Heart left ventricle (tissue), 16 donors: ENCODE measurements at regions not wholly inside any gene's neighbourhood (a gene's known extent, or its start where the extent isn't known, plus 50 kb on each side); places are given as distances from the start of the nearest gene placed in this dataset.

Experiments used
- ATAC-seq, 4 donors: fragments of 200-7000 bp; cut with Tn5 transposase; one replicate each; pipeline ENCODE4 v1.9.1; 2020 to 2022; ENCODE audit warnings: moderate library complexity in 4 of 4, mild to moderate bottlenecking in 3 of 4, moderate number of reproducible peaks in 1 of 4
- DNase-seq, 5 donors: peaks; one replicate each; pipeline ENCODE4 v3.0.0-alpha.2; 2020
- H3K27ac ChIP-seq, 12 donors: fragments of 200-600 bp; sonication (generic) in 4 of 12; one replicate each; pipeline versions ENCODE4 v1.5.0 to v1.8.0; 2016 to 2022; ENCODE audit warnings: mild to moderate bottlenecking in 2 of 12
- H3K27me3 ChIP-seq, 9 donors: fragments of 200-600 bp; sonication (generic) in 2 of 9; one replicate each; pipeline versions ENCODE4 v1.5.1 to v1.8.0; 2016 to 2022; ENCODE audit warnings: mild to moderate bottlenecking in 3 of 9
- H3K36me3 ChIP-seq, 9 donors: fragments of 200-600 bp; sonication (generic) in 2 of 9; one replicate each; pipeline versions ENCODE4 v1.5.0 to v1.8.0; 2018 to 2022; ENCODE audit warnings: mild to moderate bottlenecking in 2 of 9
- H3K4me1 ChIP-seq, 12 donors: fragments of 200-600 bp; sonication (generic) in 4 of 12; one replicate each; pipeline versions ENCODE4 v1.5.0 to v1.8.0; 2016 to 2022; ENCODE audit warnings: mild to moderate bottlenecking in 3 of 12
- H3K4me3 ChIP-seq, 12 donors: fragments of 200-600 bp; sonication (generic) in 4 of 12; one replicate each; pipeline versions ENCODE4 v1.5.0 to v1.8.0; 2017 to 2022; ENCODE audit warnings: mild to moderate bottlenecking in 9 of 12, moderate library complexity in 4 of 12
- H3K9me3 ChIP-seq, 12 donors: fragments of 200-600 bp; sonication (generic) in 4 of 12; one replicate each; pipeline versions ENCODE4 v1.5.0 to v1.8.0; 2016 to 2022; ENCODE audit warnings: mild to moderate bottlenecking in 1 of 12
- CTCF ChIP-seq, 12 donors: fragments of 200-600 bp; sonication (generic) in 4 of 12; IDR thresholded peaks; one replicate each; pipeline versions ENCODE4 v1.5.0 to v1.8.0; 2018 to 2022; ENCODE audit warnings: antibody characterized with exemption in 12 of 12, mild to moderate bottlenecking in 5 of 12
- POLR2A ChIP-seq, 2 donors: fragments of 450-650 bp; IDR thresholded peaks; one replicate each; pipeline ENCODE4 v1.6.1; 2017; ENCODE audit warnings: antibody characterized with exemption in 2 of 2, mild to moderate bottlenecking in 2 of 2, moderate library complexity in 2 of 2
- WGBS, 4 donors: extraction: QIAGEN DNeasy Blood & Tissue Kit in 2 of 4; methylation state at CpG; one replicate each; pipeline versions ENCODE4 v1.1.5 to v1.1.7; 2013 to 2018; 5-methylcytosine and 5-hydroxymethylcytosine counted together
- intact Hi-C, 10 donors: fragments of 100-400 bp; cut with DNase I; formaldehyde crosslinking; loops; one replicate each; pipeline versions ENCODE4 v1.11.1 to v1.14.2; 2022
- donor health status: ischemic (EF 13 %, LVEDD 7.1; RV severe dilation, severe dysfunction).
- donor health status: healthy with polysubstance abuse.
- donor health status: DM: no; HTN: yes; CAD: no.
- donor health status: DM: no; HTN: no; CAD: no.
- donor health status: ischemic (EF 25% LVEDD 6.9; RV normal size, moderate dysfunction).
- donor health status: ischemic (EF 25% LVEDD 5.7; RV mildly dilated, moderate dysfunction).
- donor health status: healthy.
- donor health status: DM: yes; HTN: yes; CAD: no.
- donor health status: ischemic (EF 35%, LVEDD 5.7; RV mildly dilated, moderate dysfunction).
- donor health status: nonischemic (EF 11% LVEDD 7.7; RV severe dilation, severe dysfunction).
- donor health status: DM: yes; HTN: yes; CAD: no.
- donor health status: PGD.
- donor health status: ischemic (EF 29% LVEDD 5.4; RV normal size, mild dysfunction).
- donor health status: nonischemic (EF 23%, LVEDD 6.1; RV moderate dilation, normal function).

DNA sequence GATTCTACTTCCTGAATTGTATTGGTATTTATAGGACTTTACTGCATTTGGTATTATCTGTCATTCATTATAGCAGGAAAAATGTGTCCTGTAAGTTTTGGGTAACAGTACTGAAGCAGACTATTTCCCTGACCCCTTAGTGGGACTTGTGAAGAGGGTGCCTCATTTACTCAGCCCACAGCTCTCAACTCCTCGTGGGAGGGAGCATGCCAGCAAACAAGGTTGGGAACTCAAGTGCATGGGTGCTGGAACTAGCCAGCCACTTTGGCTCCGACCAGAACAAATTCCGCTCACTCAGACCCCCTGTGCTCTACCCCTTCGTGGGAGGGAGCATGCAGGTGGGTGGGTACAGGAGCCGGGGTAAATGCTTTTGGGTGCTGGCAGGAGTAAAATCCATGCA, 1773.5 kb upstream of the WWC1 start:
- no peaks in the 10 kb centered on the region for H3K36me3 ChIP-seq
- TF ChIP-seq POLR2A (IDR thresholded peaks at IDR 0.05), result no peak
- no peak for TF ChIP-seq CTCF (IDR thresholded peaks at IDR 0.05)
- 70 to 80% (median 72%) methylated on average over 3 to 5 of the region's 5 CpGs for WGBS, 4 donors
- intact Hi-C loops, result no loop called here
- no peaks in the 10 kb centered on the region for H3K4me1 ChIP-seq
- no peak overlapping the region for H3K4me3 ChIP-seq
- no peak overlapping the region for H3K27ac ChIP-seq
- ATAC-seq (no peak), DNase-seq (no peak)
- no peaks in the 10 kb centered on the region for H3K9me3 ChIP-seq
- H3K27me3 ChIP-seq, result no peaks in the 10 kb centered on the region

DNA sequence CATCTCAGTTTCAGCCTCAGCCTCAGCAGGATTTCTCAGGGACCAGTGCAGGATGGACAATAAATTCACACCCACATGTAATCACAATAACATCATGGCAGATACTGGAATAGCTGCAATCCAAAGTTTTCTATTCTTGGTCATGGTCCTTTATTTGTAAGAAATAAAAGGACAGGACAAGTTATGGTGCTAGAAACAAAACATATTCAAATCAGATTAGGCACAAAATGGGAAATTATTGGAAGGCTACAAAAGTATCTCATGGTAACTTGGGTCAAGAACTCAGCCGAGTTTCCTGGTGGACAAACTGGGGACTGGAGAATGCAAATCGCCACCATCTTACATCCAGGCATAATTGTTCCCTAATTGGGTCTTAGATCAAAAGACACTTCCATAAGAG, 1768.2 kb upstream of the WWC1 start:
- Histone ChIP-seq H3K4me3 (no peak overlapping the region), H3K27ac (no peak overlapping the region), H3K9me3 (no peaks in the 10 kb centered on the region), H3K36me3 (no peaks in the 10 kb centered on the region), H3K27me3 (no peaks in the 10 kb centered on the region), H3K4me1 (no peaks in the 10 kb centered on the region)
- WGBS, 4 donors, result 81 to 87% (median 84%) methylated on average over 2 of the region's 2 CpGs
- no peak for DNase-seq
- TF ChIP-seq POLR2A (IDR thresholded peaks at IDR 0.05) (no peak), CTCF (IDR thresholded peaks at IDR 0.05) (no peak)
- intact Hi-C loops, result no loop called here
- ATAC-seq, result no peak

GRCh38 chr5:166529200-166529599, 1762.2 kb upstream of the WWC1 start:
- no peak for DNase-seq
- TF ChIP-seq CTCF (IDR thresholded peaks at IDR 0.05) (no peak), POLR2A (IDR thresholded peaks at IDR 0.05) (no peak)
- Histone ChIP-seq H3K27ac (no peak overlapping the region), H3K4me1 (no peaks in the 10 kb centered on the region), H3K36me3 (no peaks in the 10 kb centered on the region), H3K9me3 (no peaks in the 10 kb centered on the region), H3K4me3 (no peak overlapping the region), H3K27me3 (no peaks in the 10 kb centered on the region)
- 38 to 47% (median 38%) methylated on average over 2 of the region's 2 CpGs for WGBS, 4 donors
- intact Hi-C loops, result loop anchor here in 1 of 10 donors (1.0 kb wide), 1 partner anchor 8 kb away; no protein-coding TSS in a partner anchor
- ATAC-seq, result no peak

DNA sequence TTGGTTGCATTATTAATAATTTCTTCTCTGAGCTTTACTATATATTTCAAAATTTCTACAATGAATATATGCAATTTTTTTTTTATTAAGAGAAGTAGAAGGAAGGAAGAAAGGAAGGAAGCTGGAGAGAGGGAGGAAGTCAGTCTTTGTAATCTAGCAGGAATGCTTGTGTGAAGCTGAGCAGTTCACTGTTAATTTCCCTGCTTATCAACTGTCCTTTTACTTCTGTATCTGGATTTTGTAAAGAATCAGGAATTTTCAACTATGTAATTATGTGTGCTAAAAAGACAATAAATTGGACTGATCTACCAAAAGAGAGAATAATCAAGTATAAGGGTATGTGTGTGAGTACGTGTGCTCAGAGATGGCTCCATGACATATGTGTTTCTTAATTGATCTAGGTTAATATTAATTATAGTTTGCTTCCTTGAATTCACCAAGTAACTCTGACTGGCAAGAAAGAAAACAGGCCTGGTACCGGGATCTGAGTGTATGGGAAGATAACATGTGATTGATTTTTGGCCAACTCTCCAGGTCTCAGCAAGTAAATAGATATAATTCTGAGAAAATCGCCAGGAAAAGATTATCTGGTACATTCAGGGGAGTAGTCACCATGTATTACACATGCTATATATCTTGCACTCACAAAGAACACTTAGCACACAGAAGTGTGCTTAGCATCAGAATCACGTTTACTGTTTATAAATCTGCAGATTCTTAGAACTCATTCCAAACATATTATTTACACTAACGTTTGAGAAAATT, 1758.8 kb upstream of the WWC1 start:
- ATAC-seq (no peak), DNase-seq (no peak)
- TF ChIP-seq CTCF (IDR thresholded peaks at IDR 0.05), result no peak
- no peak for TF ChIP-seq POLR2A (IDR thresholded peaks at IDR 0.05)
- Histone ChIP-seq H3K4me1 (no peaks in the 10 kb centered on the region), H3K4me3 (no peak overlapping the region), H3K9me3 (no peaks in the 10 kb centered on the region), H3K36me3 (no peaks in the 10 kb centered on the region), H3K27ac (no peak overlapping the region), H3K27me3 (no peaks in the 10 kb centered on the region)
- intact Hi-C loops, result no loop called here
- 36 to 46% (median 44%) methylated on average over 5 of the region's 5 CpGs for WGBS, 4 donors
